DMS153 treated with DMSO at 0.1 percent for 48 hours (cell line): ENCODE measurements at regions not wholly inside any gene's neighbourhood (a gene's known extent, or its start where the extent isn't known, plus 50 kb on each side); places are given as distances from the start of the nearest gene placed in this dataset.

Experiments used
- DNase-seq: peaks from one replicate; lab custom pipeline; 2025; ENCODE audit not compliant: unreplicated experiment; lab: John Stamatoyannopoulos, UW

DNA sequence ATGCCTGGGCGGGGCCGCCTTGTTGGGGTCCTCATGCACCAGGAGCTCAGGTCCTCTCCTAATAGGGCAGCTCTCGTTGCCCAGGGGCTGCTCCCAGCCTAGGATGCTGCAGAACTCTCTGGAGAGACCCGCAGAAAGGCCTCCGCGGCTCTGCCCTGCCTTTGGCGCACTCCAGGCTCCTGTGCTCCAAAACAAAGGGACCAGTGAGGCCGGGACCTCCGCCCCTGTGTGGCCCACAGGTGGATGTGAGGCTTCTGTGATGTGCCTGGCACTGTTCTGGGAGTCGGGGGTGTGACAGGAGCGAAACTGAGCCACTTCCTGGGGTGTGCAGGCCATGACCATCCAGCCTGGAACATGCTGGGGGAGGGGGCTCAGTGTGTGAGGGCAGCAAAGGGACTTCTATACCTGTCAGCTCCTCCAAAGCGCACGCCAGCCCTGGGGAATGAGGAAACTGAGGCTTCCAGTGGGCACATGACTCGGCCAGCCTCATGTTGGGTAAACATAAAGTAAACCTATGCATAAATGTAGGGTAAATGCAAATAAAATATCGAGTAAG lies 153.2 kb downstream of the IRF8 start:
- DNase-seq: no peak

DNA sequence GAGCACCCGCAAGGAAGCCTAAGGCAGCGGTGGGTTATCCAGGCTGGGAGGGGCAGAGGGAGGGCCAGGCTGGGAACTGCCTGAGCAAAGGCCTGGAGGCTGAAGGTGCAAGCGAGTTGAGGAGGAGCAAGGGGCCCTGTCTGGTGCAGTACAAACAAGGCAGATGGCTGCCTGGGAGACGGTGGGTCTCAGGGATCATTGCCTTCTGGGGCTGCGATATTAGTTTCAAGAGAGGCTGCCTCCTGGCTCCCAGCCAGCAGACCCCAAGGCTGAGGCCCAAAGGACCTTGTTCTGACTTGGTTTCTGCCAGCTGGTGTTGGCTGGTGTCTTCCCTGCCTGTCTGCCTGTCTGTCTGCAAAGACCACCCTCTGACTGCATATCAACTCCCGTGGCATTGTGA lies 154.0 kb downstream of the IRF8 start:
- no peak for DNase-seq

DNA sequence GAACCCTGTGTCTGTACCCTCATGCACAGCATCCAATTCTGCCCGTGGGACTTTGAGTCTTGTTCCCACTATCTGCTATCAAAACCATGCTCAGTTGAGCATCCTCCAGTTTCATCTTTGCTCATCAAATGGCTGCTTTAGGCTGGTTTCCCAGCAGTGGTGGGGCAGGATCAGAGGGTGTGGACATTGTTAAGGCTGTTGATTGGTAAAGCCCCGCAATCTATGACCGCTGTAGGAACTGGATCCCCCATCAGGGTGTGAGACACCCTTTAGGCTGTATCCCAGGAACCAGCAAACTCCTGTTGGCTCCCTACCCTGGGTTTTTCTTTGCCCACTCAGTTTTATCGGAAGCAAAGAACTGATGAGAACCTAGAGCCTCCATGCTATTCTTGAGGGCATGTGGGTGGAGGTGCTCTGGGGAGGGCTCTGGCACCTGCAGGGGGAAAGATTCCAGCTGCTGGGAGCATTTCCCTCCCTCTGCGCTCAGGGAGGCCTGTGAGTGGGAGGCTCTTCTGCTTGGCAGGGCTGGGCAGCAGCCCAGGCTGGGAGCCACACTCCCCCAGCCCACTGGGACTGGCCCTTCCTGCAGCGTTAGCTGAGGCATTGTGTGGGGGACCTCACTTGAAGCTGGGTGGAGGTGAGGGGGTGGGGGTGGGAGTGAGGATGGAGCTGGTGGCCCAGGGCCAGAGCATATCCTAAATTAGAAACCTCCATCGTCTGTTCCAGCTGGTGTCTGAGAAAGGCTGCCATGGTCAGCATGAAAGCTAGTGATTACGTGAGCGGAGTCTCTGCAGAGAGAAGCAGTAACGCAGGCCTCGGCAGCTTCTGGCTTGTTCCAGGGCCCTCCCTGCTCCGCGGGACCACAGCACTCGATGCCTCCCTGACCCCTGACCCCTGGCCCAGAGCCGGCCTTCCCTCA lies 160.6 kb downstream of the IRF8 start:
- no peak for DNase-seq

DNA sequence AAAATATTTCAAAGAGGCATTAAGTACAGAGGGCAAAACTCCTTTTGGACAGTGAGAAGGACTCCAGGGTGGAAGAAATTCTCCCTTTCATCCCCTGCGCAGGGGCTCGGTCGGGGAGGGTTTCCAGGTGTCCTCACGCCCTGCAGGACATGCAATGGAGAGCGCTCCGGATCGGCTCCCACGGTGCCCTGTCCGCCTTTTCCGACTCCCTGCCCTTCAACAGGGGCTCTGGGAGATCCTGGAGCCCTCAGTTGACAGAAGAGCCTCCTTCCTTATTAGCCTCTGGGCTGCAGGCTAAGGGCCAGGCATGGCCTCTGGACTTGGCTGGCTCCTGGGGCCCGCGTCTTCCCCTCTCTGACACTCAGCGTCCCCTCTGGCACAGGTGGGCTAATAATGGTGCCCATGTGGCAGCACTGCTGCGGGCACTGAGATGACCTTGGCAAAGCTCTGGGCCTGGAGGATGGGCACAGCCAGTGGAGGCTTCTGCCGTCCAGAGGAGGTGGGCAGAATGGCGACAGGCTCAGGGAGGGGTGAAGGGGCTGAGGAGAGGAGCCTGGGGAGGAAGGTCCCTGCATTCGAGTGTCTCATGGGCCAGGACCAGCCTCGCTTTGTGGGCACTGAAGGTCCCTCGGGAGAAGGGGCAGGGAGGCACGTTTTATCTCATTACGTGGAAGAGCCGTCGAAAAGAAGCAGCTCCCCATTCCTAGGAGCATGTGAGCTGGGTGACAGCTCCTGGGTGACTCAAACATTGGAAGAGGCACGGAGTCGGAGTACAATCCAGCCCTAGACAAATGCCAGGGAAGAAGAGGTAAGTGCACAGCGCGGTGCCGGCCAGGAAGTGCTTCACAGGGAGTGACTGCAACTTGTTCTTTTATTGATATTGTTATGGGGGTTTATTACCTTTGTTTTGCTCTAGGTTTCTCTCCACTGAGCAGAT lies 161.7 kb downstream of the IRF8 start:
- no peak for DNase-seq

DNA sequence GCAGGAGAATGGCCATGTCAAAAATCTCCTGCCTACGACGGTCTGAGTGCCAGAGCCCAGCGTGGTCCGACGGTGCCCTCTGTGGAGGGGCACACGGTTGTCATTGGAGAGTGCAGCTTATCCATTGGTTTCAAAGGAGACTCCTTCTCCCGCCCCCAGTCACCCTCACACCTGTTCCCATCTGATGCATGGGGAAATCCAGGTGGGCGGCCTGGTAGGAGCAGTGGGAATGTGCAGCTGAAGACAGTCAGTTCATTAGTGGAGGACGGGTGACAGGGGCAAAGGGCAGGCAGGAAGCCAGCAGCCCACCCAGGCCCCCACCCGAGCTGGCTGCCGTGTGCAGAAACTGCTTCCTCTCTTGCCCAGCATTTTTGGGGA lies 162.3 kb downstream of the IRF8 start:
- no peak for DNase-seq

DNA sequence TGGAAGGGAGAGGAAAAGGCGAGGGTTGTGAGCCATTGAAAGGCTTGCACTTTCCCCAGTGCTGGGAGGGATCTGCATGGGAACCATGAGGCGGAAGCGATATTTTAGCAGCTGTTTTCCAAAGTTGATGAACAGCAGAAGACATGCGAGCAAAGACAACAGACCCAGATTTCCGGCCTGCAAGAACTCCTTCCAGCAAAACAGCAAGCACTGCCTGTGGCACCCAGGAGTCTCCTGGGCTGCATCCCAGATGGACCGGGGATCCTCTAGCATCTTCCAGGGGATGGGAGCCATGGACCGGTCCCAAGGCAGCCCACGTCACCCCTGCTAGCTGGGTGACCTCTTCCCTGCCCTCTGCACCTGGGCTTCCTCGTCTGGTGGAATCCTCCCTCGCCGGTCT lies 162.8 kb downstream of the IRF8 start:
- DNase-seq: no peak

DNA sequence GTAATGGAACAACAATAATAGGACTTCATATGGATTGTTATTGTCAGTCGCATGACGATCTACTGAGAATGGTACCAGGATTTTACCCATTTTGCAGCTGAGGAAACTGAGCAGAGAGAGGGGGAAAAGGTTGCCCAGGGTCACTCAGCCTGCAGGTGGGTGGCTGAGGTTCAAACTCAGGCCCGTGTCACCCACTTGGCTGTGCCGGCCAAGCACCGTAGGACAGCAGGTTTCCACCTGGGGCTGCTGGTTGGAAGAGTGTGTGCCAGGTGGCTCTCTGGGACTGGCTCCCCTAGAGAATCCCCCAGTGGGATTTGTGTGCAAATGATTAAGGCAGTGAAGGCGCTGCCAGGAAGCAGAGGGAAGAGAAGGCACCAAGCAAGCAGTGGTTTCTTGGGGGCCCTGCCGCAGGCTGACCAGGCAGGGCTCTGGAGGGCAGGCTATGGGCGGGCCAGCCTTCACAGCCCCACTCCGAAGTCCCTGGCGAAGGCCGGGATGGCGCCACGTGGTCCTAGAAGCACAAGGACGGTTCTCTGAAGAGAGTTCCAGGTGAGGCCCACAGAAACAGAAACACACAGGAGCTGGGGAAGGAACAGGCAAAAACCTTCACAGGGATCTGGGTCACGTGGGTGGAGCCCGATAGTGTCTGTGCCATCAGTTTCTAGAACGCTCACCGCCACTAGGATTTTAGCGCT lies 163.5 kb downstream of the IRF8 start:
- DNase-seq: no peak

DNA sequence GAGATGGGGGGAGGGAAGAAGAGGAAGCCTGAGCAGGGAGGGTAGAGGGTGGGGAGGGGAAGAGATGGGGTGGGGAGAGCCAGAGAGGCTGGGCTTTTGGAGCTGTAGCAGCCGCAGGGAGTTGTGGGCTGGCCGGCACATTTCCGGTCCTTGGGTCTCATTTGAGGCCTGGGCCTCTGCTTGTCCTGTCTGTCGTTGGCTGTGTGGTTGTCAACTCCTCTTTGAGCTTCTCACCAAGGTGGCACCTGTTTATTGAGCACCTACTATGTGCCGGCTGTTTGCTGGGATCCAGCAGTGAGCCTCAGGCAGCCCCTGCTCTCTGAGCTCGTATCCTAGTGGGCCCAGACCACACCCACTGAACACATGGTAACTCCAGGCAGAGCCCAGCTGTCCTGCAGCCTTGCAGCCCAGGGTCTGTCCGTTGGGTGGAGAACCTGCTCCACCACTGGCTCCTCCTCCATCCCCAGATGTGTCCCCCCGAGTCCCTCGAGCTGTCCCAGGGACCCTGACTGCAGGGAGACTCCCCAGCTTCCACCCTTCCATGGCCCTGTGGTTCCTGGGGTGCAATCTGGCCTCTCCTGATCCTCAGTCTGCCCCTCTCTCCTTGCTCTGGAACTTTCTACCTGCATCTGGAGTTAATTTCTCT lies 164.9 kb downstream of the IRF8 start:
- DNase-seq: no peak

DNA sequence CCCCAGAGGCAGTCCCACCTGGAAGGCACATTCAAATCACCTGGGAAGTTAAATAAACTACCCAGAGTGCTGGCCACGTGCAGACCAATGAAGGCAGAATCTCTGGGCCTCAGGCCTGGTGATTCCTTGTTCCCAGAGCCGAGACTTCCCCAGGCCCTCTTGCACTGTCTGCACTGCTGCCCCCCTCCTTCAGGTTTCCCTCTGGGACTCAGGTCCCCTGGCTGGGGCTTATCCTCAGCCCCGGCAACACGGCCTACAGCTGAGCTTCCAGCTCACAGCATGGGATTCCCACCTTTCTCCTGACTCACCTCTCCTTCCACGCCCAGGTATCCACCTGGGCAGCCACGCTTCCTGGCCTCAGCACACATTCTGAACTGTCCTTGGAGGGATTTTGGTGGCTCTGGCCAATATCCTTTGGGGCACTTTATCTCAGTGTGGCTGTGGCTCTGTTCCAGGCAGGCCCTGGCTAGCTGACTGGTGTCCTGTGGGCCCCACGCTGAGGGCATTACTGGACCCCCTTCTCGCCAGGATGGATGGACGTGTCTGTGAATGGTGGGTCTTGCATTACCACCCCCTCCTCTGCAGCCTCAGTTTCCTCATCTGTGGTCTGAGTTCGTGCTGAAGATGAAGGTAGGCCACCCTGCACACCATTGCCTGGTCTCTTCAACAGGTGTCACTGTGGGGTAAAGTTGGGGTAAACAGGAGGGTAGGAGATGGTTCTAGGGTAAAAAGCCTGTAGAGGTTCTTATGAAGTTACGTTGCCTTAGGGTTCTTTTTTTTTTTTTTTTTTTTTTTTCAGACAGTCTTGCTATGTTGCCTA lies 165.7 kb downstream of the IRF8 start:
- no peak for DNase-seq

DNA sequence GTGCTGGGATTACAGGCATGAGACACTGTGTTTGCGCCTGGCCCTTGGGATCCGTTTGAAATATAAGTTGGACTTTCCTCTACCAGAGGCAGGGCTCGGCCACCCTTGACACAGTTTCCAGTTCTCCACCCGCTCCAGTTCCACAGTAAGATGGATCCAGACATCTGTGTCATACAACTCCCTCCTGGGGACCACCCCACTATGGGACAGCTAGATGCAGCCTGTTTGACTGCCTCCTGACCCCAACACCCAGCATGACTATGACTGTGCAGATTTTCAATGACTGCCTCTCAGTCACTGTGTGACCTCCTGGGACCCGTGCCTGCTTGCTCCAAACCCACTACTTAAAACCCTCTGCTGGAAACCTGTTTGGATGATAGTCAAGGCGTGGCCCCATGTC lies 166.7 kb downstream of the IRF8 start:
- DNase-seq: no peak

DNA sequence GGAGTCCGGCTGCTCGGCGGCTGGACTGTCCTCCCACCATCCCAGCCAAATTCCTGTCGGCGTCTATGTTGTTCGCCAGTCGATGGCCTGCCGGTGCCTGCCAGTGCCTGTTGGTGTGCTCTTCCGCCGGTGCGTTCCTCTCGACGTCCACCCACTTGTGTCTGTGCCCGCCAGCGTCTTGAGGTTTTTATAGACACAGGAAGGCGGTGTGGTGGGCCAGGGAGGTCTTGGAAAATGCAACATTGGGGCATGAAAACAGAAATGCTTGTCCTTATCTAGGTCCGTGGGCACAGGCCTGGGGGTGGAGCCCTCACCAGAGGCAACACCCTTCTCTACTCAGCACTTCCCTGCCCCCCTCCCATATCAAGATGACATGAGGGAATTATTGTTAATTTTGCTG lies 167.8 kb downstream of the IRF8 start:
- DNase-seq: no peak

DNA sequence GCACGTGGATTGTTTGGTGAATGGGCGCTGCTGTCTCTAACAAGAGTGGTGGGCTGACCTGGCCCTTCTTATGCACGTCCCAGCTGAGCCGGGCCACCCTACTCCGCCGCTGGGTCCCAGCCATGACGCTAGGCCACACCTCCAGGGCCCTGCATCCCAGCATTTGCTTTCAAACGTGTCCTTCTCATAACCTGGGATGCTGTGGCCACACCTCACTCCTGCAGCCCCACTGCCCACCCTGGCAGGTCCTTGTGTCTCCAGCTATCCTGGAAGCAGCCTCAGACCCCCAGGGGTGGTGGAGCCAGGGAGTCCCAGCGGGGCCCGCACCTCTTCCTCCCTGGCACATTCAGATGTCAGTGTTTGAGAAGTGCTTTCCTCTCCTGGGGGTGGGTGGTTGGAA lies 168.6 kb downstream of the IRF8 start:
- DNase-seq: no peak

DNA sequence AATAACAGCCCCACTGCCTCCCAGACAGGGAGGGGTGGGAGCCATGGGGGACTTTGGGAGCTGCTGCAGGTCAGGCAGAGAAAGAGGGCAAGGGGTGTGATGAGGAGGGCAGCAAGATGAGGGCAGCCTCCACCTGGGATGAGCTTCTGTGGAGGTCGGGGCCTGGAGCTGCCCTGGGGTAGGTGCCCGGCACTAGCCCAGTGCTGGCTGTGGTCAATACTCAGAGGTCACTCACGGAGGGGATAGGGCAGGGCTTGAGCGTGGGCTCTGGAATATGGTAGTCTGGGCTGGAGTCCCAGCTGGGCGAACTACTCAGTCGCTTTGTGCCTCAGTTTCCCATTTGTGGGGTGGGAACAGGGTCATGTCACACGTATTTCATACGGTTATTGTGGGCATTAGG lies 169.0 kb downstream of the IRF8 start:
- DNase-seq: no peak

DNA sequence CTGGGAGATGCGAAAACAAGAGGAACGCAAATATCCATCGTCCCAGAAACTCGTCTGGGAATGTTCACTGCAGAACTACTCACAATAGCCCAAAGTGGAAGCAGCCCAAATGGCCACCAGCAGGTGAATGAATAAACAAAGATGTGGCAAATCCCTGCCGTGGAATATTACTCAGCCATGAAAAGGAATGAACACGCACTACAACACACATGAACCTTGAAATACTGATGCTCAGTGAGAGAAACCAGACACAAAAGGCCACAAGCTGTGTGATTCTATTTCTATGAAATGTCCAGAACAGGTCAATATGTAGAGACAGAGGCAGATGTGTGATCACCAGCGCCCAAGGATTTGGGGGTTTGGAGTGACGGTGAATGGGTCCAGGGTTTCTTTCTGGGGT lies 169.8 kb downstream of the IRF8 start:
- DNase-seq: no peak

DNA sequence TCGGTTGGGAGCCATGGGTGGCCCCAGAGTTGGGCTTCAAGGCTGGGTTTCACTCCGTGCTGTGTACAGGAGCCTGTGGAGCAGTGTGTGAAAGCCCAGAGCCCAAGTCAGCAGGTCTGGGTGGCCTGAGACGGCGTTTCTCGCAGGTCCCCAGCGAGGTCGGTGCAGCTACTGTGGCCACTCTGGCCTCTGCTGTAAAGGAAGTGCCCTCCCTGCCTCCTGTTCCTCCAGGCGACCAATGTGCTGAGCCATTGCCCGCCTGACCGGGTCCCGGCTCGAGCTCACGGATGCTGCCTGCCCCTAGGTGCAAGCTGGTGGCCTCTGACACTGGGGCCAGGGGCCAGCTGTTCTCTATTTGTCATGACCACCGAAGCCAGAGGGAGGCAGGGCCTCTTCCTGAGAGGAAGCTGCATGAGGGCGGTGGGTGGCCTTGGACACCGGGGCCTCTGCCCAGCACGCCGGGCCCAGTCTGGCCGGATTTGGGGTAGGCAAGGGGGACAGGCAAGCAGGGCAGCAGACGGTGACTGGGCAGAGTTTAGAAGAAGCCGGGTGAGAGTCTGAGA lies 170.9 kb downstream of the IRF8 start:
- no peak for DNase-seq

DNA sequence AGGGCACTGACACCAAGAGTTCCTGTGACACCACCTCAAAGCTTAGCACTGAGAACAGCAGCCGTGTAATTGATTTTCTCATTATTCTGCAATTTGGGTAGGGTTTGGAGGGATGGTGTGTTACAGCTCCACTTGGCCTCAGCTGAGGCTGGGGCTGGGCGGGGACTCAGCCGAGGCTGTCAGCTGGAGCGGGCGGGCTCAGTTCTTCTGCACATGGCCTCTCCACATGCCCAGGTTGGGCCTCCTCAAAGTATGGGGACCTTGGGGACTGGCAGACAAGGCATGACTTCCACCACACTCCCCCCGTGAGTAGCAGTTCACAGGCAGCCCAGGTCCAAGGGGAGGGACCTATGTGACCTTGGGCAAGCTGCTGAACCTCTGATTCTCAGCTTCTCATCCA lies 171.5 kb downstream of the IRF8 start:
- no peak for DNase-seq

DNA sequence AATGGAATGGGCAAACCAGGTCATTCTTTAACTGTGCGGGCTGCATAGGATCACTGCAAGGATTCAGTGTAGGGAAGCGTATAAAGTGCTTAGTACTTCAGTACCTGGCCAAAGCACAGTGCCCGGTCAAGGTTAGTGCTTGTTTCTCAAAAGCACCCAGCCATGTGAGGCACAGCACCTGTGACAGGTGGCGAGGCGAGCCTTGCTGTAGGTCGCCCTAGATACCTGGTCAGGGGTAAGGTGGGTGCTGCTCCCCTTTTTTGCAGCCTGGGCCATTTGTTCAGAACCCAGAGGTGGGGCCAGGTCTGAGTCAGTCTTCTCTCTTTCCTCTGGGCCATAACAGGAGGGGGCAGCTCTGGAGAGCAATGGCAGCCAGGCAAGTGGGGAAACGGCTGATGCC lies 172.0 kb downstream of the IRF8 start:
- no peak for DNase-seq

DNA sequence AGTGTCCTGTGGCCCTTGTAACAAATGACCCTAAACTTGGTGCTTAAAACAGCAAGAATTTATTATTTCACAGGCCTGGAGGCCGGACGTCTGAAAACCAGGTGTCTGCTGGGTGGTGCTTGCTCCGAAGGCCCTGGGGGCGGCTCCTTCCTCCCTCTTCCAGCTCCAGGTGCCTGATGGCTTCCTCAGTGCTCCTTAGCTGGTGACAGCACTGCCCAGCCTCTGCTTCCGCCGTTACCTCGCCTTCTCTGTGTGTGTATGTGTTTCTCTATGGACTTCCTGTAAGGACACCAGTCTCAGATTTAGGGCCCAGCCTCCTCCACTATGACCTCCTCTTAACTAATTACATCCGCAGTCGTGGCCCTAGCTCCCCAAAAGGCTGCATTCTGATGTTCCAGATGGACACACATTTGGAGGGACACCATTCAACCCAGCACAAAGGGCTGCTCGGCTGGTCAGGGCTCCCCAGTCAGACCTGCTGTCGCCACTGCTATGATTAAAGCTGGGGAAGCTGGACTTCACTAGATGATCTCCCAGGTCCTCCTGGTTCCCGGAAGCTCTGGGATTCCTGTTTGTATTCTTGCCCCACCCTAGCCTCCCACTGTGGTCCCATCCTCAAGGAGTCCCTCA lies 172.8 kb downstream of the IRF8 start:
- no peak for DNase-seq
